ENCODE measurements at regions not wholly inside any gene's neighbourhood (a gene's known extent, or its start where the extent isn't known, plus 50 kb on each side); places are given as distances from the start of the nearest gene placed in this dataset.

DNA sequence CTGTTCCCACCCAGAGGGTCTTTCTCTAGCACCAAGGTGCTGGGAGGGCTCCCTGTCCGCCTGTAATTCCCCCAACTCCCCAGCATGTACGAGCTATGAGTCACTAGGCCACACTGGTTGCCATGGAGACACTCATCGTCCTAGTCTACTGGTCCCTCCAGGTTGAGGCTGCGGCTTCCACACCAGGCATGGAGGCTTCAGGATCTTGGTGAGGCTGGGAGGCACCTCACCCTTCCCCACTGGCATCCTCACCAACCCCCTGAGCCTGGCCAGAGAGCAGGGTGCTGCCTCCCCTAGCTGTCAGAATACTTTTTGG is 75.6 kb upstream of the KAZN start:
- DNase-seq (ENCODE audit: low read depth in 3 of 3), result no peak

DNA sequence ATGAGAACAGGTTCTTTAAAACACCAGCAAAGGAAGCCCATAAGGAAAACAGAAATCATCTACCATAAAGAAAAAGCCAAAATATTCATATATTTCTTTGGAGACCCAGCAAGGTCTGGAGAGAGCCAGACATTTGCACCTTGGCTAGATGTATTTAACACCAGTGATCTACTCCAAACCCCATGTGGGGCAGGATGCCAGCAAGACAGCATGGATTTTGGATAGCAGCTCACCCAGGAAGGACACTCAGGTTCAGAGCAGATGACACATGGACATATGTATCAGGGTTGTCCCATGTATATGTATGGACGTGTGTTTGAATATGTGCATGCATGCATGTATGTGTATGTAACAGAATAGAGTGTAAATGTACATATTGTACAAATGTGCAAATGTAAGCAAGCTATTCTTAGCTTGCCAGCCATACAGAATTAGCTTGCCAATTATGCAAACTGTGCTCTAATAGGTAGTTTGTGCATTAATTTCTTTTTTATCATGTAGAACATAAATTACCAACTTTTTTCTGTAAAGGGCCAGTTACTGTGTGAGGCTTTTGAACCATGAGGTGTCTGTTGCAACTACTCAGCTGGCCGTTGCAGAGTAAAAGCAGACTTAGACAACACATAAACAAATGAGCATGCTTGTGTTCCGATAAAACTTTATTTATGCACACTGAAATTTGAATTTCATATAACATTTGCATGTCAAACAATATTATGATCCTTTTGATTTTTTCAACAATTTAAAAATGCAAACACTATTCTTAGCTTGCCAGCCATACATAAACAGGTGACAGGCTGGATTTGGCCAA is 73.5 kb upstream of the KAZN start:
- no peak for DNase-seq (ENCODE audit: low read depth in 3 of 3)

DNA sequence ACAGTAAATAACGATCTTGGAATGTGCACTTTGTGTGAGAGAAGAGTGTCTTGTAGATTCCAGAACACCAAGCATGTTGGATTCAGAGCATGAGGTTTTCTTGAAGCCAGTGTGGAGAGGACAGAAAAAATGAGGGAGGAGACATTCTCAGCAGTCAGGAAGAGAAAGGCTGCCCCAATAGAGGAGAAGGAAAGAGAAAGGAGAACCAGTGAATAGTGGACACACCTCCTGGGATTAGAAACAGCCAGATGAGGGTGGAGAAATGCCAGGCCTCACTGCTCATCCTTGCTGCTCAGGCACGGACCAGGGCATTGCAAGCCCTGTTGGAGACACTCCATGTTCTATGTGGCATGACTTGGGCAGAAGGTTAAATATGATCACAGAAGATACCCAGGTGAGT is 69.0 kb upstream of the KAZN start:
- no peak for DNase-seq (ENCODE audit: low read depth in 3 of 3)

DNA sequence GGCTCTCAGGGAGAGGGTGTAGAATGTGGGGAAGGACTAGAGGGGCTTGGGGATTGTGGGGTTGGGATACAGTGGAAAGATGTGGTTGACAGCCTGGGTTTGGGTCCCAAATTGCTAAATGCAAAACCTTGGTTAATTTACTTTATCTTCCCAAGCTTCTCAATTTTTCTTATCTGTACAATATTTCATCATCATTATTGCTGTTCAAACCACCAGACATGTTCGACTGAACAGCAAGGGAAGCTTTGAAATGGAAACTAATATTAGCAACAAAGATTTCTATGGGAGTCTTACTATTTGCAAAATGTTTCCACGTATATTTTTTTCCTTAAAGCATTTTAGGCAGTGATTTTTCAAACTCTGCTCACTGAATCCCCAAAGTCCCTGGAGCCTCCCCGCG is 67.0 kb upstream of the KAZN start:
- DNase-seq (ENCODE audit: low read depth in 3 of 3), result no peak

DNA sequence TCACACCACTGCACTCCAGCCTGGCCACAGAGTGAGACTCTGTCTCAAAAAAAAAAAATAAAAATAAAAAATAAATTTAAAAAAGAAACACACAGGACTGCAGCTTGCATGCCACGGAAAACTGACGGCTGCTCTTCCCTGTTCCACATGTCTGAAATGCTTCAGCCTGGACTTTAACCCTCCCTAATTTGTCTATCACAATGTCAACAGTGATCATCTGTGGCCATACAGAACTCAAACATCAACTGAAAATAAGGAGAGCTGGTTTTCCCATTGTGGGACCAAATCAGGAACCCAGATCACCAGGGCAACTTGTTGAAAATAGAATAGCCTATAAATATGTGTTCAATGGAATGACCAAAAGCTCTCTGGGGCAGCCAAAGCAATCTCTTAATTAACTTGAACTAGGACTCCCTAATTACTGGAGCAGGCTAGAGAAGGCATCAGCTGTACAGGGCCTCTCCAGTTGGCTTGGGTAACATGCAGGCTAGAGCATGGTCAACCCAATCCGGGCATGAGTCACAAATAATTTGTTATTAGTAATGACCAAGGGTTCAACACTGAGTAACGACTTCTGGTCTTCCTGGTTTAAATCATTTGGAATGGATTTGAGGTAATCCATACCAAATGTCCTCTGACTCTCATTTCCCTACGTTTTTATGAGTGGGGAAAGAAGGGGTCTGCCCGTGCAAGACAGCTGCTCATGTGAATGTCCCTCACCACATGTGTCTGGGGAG is 62.7 kb upstream of the KAZN start:
- no peak for DNase-seq (ENCODE audit: low read depth in 3 of 3)

DNA sequence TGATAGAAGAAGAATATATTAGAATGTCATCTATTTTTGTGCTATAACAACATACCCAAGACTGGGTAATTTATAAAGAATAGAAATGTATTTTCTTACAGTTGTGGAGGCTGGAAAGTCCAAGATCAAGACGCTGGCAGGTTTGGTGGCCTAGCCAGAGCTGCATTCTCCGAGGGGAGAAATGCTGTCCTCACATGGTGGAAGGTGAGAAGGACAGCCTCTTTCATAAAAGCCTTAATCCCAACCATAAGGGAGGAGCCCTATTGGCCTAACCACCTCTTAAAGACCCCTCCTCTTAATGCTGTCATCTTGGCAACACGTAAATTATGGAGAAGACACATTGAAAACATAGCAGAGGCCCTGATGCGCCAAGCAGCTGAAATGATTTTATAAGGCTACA is 60.1 kb upstream of the KAZN start:
- no peak for DNase-seq (ENCODE audit: low read depth in 3 of 3)

DNA sequence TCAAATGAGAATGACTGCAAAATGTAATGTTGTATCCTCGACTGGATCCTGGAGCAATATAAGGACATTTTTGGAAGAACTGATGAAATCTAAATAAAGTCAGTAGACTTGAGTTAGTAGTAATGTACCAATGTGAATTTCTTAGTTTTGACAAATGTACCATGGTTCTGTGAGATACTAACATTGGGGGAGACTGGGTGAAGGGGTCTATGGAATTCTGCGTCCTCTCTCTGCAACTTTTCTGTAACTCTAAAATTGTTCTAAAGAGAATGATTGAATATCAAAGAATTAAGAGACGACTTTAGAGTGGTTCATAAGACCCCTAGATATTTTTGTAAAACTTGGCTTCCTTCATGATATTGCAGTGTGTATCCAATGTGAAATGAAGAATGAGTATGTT is 59.2 kb upstream of the KAZN start:
- DNase-seq (ENCODE audit: low read depth in 3 of 3), result no peak

DNA sequence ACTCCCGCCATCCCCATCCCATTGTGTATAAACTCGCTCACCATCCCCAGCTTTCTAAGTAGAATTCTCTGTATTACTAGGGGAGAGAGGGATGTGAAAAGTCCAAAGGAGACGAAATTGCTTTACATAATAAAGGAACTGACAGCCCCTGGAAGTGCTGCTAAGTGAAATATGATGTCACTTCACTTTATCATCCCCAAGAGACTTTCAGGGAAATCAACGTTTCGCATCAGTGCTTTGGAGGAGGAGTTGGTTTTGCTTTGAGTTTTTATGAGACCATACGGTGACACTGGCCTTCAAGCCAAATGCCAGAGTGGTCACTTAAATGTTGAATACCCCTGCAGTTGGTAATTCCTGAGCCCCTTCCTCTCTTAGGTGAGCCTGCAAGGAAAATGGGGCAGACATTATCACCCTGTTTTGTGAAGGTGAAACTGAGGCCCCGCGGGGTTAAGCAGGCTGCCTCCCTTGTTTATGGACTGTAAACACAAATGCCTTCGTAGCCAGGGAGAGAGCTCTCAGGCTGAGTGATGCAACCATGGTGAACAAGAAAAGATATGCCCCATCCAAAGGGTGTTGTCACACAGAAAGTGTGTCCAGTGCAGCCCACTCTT is 58.4 kb upstream of the KAZN start:
- no peak for DNase-seq (ENCODE audit: low read depth in 3 of 3)

DNA sequence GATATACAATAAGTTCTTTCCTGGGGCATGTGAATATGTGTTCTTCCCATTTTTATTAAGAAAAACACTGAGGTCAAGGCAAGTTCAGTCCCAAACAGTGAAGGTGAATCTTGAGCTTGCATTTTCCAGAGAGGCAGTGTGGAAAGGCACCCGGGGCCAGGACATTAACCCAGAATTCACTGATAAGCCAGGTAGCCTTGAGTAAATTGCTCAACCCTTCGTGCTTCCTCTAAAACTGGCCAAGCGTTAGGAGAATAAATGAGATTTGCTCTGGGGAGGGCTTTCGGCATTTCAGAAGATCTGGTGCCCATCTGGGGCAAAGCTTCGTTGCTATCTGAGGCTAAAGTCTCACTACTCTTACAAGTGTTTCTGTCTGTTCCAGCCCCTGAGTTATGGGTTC is 57.1 kb upstream of the KAZN start:
- DNase-seq (ENCODE audit: low read depth in 3 of 3), result no peak

DNA sequence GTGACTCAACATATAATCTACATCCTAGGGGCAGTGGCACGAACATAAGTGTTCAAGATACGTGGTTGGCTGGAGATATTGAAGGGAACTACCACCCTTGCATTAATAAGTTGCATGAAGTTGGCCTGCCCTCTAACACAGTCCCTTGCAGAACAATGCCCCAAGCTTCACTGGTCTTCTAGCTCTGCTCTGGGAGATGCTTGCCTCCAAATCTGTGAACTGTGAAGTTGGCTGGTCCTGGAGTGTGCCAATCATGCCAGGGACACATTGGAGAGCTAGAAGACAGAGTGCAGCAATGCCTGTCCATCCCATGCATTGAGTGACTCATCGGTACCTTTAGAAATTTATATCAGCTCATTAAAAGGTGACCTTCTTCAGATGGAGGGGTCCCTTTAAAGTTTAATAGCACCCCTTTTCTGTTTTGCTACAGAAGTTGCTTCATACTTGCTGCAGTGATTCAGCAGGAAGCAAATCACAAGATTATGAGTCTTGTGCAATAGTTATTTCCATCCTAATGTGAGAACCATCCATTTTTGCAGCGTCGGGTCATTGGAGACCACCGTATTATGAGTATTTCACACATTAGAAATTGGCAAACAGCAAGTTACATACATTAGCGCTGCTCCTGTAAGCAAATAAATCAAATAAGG is 55.2 kb upstream of the KAZN start:
- no peak for DNase-seq (ENCODE audit: low read depth in 3 of 3)

DNA sequence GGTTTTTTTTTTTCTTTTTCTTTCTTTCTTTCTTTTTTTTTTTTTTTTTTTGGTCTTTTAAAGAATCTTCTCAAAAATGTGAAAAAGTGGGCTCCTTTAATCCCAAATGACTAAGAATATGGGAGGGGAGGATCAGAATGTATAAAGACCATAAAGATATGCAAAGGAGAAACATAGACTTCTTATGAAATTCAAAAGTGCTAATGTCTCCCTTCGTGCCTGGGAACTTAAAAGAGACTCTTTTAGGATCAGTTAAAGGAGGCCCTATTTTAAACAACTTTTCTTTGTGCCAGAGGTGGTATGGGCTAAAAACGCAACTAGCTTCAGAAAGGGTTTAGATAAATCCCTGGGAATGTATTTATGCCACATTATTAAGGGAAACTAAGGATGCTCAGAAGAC is 54.2 kb upstream of the KAZN start:
- DNase-seq (ENCODE audit: low read depth in 3 of 3), result no peak

DNA sequence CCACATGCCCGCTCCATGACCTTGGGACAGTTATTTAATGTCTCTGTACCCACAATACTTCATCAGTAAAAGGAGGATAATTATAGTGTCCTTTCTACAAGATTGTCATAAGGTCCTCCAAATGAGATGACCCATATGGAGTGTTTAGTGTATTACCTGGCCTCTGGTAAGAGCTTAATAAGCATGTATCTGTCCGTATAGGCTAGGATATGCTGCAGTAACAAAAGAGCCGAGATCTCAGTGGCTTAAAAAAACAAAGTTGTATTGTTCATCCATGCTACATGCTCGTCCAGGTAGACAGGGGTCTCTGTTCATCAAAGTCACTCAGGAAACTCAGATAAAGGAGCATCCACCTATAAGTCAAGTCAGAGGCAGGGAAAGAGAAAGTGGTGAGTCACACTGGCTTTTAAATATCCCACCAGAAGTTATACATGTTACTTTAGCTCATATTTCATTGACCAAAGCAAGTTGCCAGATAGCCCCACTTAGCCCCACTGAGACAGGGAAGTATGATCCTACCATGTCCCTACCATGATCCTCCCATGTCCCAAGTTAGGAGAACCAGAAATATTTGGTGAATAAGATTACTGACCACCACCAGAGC is 53.0 kb upstream of the KAZN start:
- no peak for DNase-seq (ENCODE audit: low read depth in 3 of 3)

DNA sequence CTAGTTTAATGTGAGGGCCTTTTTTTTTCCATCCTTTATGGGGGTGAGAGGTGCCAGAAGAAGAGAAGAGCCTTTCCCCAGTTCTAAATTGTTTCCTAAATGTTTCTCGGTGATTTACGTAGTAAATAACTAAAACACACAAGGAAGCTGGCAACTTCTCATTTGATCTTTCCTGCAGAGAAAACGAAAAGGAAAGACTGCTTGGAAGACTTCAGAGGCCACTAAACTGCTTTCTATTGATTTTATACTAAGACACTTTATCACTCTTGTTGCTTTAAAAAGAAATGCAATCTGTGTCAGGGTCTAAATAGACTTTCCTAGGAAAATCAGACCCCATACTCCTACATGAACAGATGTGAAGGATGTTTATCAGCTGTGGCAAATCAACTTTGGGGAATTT is 52.1 kb upstream of the KAZN start:
- no peak for DNase-seq (ENCODE audit: low read depth in 3 of 3)

All from stimulated activated CD4-positive, alpha-beta T cell treated with anti-CD3 and anti-CD28 coated beads, TNF-alpha, amount 100 ng/mL, for 4 hours (primary cell).